ENCODE measurements at regions not wholly inside any gene's neighbourhood (a gene's known extent, or its start where the extent isn't known, plus 50 kb on each side); places are given as distances from the start of the nearest gene placed in this dataset.

- Histone ChIP-seq H3K9ac (ENCODE audit: low read length) (no peak overlapping the region), H3K79me2 (replicated peaks; ENCODE audit: insufficient read depth, low read length) (no peaks in the 10 kb centered on the region), H3K27ac (ENCODE audit: low read length) (no peak overlapping the region), H3K4me3 (ENCODE audit: low read length) (no peak overlapping the region), H3K9me3 (ENCODE audit: low read length) (no peaks in the 10 kb centered on the region), H3K9me2 (ENCODE audit: insufficient read depth, low read length) (no peaks in the 10 kb centered on the region), H4K20me1 (ENCODE audit: insufficient read depth) (no peaks in the 10 kb centered on the region), H3F3A (ENCODE audit: insufficient read depth, low read length, poor library complexity, severe bottlenecking) (no peaks in the 10 kb centered on the region), H2AFZ (ENCODE audit: low read depth, low read length) (no peak overlapping the region), H3K36me3 (ENCODE audit: insufficient read depth, low read length) (no peaks in the 10 kb centered on the region), H3K4me2 (ENCODE audit: low read length) (no peak overlapping the region), H3K27me3 (ENCODE audit: insufficient read depth, low read depth, low read length) (no peaks in the 10 kb centered on the region)
- no peak for TF ChIP-seq POLR2AphosphoS5 (IDR thresholded peaks at IDR 0.05)
- TF ChIP-seq CTCF (IDR thresholded peaks at IDR 0.05; ENCODE audit: poor library complexity, severe bottlenecking) = no peak
- no peak for TF ChIP-seq TAF1 (IDR thresholded peaks at IDR 0.05; ENCODE audit: low read depth)
- no peak for TF ChIP-seq REST (IDR thresholded peaks at IDR 0.05; ENCODE audit: borderline replicate concordance)
- TF ChIP-seq RAD21 (conservative IDR thresholded peaks at IDR 0.05) = no peak
- no peak for TF ChIP-seq SMC3 (conservative IDR thresholded peaks at IDR 0.05; ENCODE audit: poor library complexity)
- TF ChIP-seq MXI1 (conservative IDR thresholded peaks at IDR 0.05; ENCODE audit: poor library complexity, severe bottlenecking) = no peak
- no peak for TF ChIP-seq EZH2 (IDR thresholded peaks at IDR 0.05; ENCODE audit: borderline replicate concordance, insufficient read depth, low read length, poor library complexity, severe bottlenecking)
Observed at GRCh38 chr5:43997647-43998272, 391.5 kb downstream of the FGF10 start.

- H3K27ac ChIP-seq (ENCODE audit: low read length) = no peak overlapping the region
- no peaks in the 10 kb centered on the region for H3F3A ChIP-seq (ENCODE audit: insufficient read depth, low read length, poor library complexity, severe bottlenecking)
- H3K9me3 ChIP-seq (ENCODE audit: low read length) = no peaks in the 10 kb centered on the region
- H3K79me2 ChIP-seq (replicated peaks; ENCODE audit: insufficient read depth, low read length) = no peaks in the 10 kb centered on the region
- H3K27me3 ChIP-seq (ENCODE audit: insufficient read depth, low read depth, low read length) = no peaks in the 10 kb centered on the region
- no peak overlapping the region for H3K4me2 ChIP-seq (ENCODE audit: low read length)
- no peaks in the 10 kb centered on the region for H4K20me1 ChIP-seq (ENCODE audit: insufficient read depth)
- no peak overlapping the region for H2AFZ ChIP-seq (ENCODE audit: low read depth, low read length)
- H3K4me3 ChIP-seq (ENCODE audit: low read length) = no peak overlapping the region
- H3K9ac ChIP-seq (ENCODE audit: low read length) = no peak overlapping the region
- TF ChIP-seq CTCF (IDR thresholded peaks at IDR 0.05; ENCODE audit: poor library complexity, severe bottlenecking) (no peak), RAD21 (conservative IDR thresholded peaks at IDR 0.05) (no peak), EZH2 (IDR thresholded peaks at IDR 0.05; ENCODE audit: borderline replicate concordance, insufficient read depth, low read length, poor library complexity, severe bottlenecking) (no peak), SMC3 (conservative IDR thresholded peaks at IDR 0.05; ENCODE audit: poor library complexity) (no peak), POLR2AphosphoS5 (IDR thresholded peaks at IDR 0.05) (no peak), EP300 (conservative IDR thresholded peaks at IDR 0.05; ENCODE audit: poor library complexity, severe bottlenecking) (no peak), MXI1 (conservative IDR thresholded peaks at IDR 0.05; ENCODE audit: poor library complexity, severe bottlenecking) (no peak), TAF1 (IDR thresholded peaks at IDR 0.05; ENCODE audit: low read depth) (no peak), REST (IDR thresholded peaks at IDR 0.05; ENCODE audit: borderline replicate concordance) (no peak)
- no peaks in the 10 kb centered on the region for H3K9me2 ChIP-seq (ENCODE audit: insufficient read depth, low read length)
- H3K36me3 ChIP-seq (ENCODE audit: insufficient read depth, low read length) = no peaks in the 10 kb centered on the region
Observed at GRCh38 chr5:43996221-43996620, 393.0 kb downstream of the FGF10 start.

Data from neural cell (in vitro differentiated cells).